GM12878 (cell line): ENCODE measurements at regions not wholly inside any gene's neighbourhood (a gene's known extent, or its start where the extent isn't known, plus 50 kb on each side); places are given as distances from the start of the nearest gene placed in this dataset.

Experiments
- CBFB ChIP-seq: IDR thresholded peaks from 2 replicates; pipeline ENCODE4 v1.6.1; 2016; ENCODE audit warnings: antibody characterized with exemption, low read depth
- CTCF ChIP-seq, 3 experiments: IDR thresholded peaks in 2 of 3; conservative IDR thresholded peaks in 1 of 3; 2 replicates each; pipeline ENCODE4 v1.5.1; 2011; ENCODE audit warnings: low read depth in 3 of 3, low read length in 3 of 3, mild to moderate bottlenecking in 3 of 3, control low read depth in 2 of 3, moderate library complexity in 2 of 3, inconsistent platforms in 1 of 3, mixed read lengths in 1 of 3; ENCODE audit not compliant: control insufficient read depth in 2 of 3, insufficient read depth in 1 of 3; ENCODE audit errors: extremely low read depth in 1 of 3
- GATAD2B ChIP-seq: fragments of 450-650 bp; conservative IDR thresholded peaks from 2 replicates; pipeline ENCODE4 v1.6.1; 2017; ENCODE audit warnings: low read depth, mild to moderate bottlenecking, moderate library complexity
- HCFC1 ChIP-seq: fragments of 150-350 bp; IDR thresholded peaks from 2 replicates; pipeline ENCODE4 v1.6.1; 2014; ENCODE audit warnings: low read length
- JUND ChIP-seq: IDR thresholded peaks from 2 replicates; pipeline ENCODE4 v1.6.1; 2012; ENCODE audit warnings: low read depth, mild to moderate bottlenecking, low read length, improper control_type of control experiment, moderate library complexity
- POLR2AphosphoS2 ChIP-seq: IDR thresholded peaks from 2 replicates; pipeline ENCODE4 v1.6.1; 2011; ENCODE audit warnings: low read depth, mild to moderate bottlenecking, low read length, improper control_type of control experiment, moderate library complexity
- RAD21 ChIP-seq: IDR thresholded peaks from 2 replicates; pipeline ENCODE4 v1.6.1; 2011; ENCODE audit warnings: mild to moderate bottlenecking, low read depth, low read length, moderate library complexity; ENCODE audit not compliant: insufficient read depth
- REST ChIP-seq: IDR thresholded peaks from 2 replicates; pipeline ENCODE4 v1.6.1; 2012; ENCODE audit warnings: mild to moderate bottlenecking, low read depth, low read length
- SMAD1 ChIP-seq: fragments of 450-650 bp; IDR thresholded peaks from 2 replicates; pipeline ENCODE4 v1.6.1; 2018; ENCODE audit warnings: mild to moderate bottlenecking, low read depth; ENCODE audit not compliant: partially characterized antibody
- SRF ChIP-seq, 2 experiments: IDR thresholded peaks; 2 replicates each; pipeline ENCODE4 v1.6.1; 2011; ENCODE audit warnings: low read depth in 2 of 2, low read length in 2 of 2, mild to moderate bottlenecking in 1 of 2, moderate library complexity in 1 of 2
- TCF3 ChIP-seq: IDR thresholded peaks from 2 replicates; pipeline ENCODE4 v1.6.1; 2012; ENCODE audit warnings: low read depth, mild to moderate bottlenecking, low read length, borderline replicate concordance; ENCODE audit not compliant: insufficient read depth

- TF ChIP-seq CTCF (IDR thresholded peaks at IDR 0.05 in 2 of 3, conservative IDR thresholded peaks at IDR 0.05 in 1 of 3; ENCODE audit: control insufficient read depth in 2 of 3, extremely low read depth in 1 of 3, insufficient read depth in 1 of 3, low read depth in 3 of 3, low read length in 3 of 3), result no peak
- no peak for TF ChIP-seq SMAD1
- TF ChIP-seq GATAD2B, result no peak
- no peak for TF ChIP-seq REST
- no peak for TF ChIP-seq JUND
- TF ChIP-seq POLR2AphosphoS2, result no peak
- no peak for TF ChIP-seq HCFC1
- no peak for TF ChIP-seq CBFB
- TF ChIP-seq SRF (IDR thresholded peaks at IDR 0.05; ENCODE audit: low read depth in 2 of 2, low read length in 2 of 2), result no peak
- no peak for TF ChIP-seq RAD21
- no peak for TF ChIP-seq TCF3
These were observed 130.4 kb upstream of the NDUFV2 start for GRCh38 chr18:8972116-8972515.
